Stimulated activated CD8-positive, alpha-beta memory T cell treated with anti-CD3 and anti-CD28 coated beads, Interleukin-12 subunit alpha, Interleukin-12 subunit beta, amount 100 ng/mL, for 4 hours (primary cell): ENCODE measurements at regions not wholly inside any gene's neighbourhood (a gene's known extent, or its start where the extent isn't known, plus 50 kb on each side); places are given as distances from the start of the nearest gene placed in this dataset.

Source experiments
- DNase-seq: peaks from one replicate; pipeline ENCODE4 v3.0.0-alpha.2; 2020; ENCODE audit warnings: low read depth

DNA sequence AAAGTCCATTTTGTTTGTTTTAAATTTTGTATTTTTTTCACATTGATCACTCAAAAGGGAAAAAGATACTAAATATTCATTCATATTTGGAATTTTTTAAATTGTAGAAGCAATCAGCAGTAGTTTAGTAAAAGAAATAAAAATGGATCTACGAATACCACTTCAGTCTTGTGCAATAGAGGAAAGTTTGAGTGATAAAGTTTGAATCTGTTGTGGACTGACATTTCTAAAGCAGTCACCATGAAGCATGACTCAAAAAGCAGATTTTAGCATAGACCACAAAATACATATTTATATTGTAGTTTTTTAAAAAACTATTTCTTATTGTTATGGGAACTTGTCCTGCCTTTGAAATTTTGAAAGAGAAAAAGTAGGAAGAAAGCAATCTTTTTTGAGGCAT is 520.5 kb upstream of the ZEB2 start:
- DNase-seq = no peak

DNA sequence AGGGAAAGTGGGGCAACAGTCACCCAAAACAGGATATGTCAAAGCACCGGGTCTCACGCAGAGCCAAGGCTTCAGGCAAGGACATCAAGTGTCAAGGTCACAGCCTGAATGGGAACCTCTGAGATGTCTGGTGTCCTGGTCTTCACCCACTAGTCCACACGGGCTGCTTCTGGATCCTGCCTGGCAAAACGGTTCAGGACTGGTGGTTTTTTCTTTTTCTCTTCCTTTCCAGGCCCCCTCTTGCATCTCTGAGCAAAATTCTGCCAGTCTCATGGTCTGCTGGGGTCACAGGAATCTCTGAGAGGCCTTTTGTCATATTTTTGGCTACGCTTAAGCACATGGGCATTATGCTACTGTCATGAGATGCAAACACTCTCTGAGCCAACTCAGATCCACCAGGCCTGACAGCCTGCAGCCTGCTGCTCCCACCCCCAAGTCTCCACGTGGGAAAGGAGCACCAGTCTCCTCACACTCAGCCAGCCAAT is 518.2 kb upstream of the ZEB2 start:
- DNase-seq = no peak

DNA sequence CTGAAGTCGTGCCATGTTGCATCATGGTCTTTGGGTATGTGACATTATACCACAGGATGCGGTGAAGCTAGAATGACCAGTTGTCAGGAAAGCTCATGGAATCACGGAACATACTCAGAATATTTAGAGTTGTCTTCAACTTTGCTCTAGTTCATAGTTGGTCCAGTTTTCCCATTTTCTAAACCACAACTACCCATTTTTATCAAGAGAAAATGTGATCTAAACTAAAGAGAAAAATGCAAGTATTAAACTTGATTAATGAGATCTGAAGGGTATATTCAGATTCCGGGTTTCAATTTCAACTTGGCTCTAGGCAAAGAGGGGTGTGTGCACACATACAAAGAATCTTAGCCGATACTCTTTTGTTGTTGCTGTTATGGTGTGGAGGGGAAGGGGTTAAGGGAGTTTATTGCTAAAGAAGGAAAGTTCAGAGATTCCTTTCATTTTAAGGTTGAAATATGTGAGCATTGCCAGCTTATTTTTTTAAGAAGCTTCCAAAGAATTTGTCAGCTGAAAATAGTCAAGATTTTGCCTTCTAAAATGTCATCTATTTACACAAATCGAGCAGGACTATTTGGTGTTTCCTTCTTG is 516.6 kb upstream of the ZEB2 start:
- DNase-seq = no peak

DNA sequence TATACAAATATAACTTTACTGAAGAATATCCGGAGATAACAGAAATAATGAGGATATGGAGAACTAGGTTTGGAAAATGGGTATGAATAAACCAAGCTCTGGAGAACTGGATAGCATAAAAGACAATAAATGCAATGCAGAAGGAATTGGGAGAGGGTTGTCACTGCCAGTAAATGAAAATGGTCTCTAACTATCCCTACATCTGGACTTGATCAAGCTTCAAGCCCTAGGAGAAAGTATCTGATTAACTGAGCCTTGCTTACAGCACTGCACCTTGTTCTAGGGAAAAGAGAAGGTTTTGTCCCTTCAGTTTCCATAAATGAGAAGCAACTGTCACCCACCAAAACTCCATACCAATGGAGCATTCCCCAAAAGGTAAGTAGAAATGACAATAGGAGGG is 514.6 kb upstream of the ZEB2 start:
- no peak for DNase-seq

DNA sequence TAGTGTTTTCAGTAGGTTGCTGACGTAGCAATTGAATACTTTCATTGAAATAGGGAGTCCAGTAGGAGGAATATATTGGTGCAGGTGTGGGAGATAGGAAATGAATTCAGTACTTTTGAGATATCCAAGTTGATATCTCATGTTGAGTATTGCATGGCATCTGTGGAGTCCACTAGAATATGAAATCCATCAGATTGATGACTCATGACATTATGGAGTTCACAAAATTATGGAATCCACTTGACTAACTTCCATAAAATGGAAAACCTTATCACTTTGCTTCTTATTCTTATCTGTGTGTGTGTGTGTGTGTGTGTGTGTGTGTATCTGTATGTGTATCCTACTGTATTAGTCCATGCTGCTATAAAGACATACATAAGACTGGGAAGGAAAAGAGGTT is 513.5 kb upstream of the ZEB2 start:
- no peak for DNase-seq

DNA sequence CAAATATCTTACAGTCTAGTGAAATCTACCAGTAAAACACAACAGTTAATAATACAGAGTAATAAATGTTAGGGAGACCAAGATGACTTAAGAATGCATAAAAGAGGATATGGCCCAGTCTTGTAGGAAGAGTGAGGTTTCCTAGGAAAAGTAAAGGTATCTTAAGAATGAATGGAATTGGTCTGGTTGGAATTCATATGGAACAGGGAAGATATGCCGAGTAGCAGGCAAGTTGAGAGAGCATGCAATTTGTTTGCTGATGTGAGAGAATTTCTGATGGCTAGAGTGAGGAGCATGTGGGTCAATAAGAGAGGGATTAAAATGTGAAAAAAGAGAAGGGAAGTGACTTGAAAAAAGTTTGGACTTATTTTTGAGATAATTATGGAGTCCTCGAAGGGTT is 512.9 kb upstream of the ZEB2 start:
- no peak for DNase-seq

DNA sequence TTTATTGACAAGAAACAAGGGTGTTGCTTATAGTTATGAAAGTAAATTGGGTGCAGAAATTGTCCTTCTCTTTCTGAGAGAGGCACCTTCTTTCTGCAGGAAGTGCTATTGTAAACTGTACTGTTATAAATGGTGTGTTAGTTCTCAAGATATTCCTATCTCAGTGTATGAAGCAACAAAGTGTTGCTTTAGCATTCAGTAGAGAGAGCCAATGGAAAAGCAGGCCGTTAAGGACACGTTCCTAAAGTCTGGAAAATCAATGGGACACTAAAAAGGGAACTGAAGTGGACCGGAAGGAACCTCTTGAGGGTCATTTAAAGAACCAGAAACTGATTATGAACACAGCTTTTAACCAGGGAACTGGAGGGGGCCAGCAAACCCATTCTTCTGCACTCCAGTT is 510.0 kb upstream of the ZEB2 start:
- no peak for DNase-seq

DNA sequence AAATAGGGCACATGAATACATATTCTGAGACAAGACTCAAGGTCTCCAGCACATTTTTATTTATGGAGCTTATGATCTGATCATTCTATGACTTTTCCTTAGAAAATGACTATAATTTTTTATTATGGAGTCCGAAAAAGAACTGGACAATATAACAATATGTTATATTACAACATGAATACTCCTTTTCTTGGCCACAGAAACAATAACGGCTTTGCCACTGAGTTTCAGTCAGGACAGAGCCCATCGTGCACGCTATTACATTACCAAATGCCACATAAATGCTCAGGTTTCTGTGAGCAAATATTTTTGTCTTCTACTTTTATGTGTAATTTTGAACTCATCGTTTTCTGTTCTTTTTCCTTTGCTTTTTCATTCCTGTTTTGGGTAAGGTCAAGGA is 509.2 kb upstream of the ZEB2 start:
- DNase-seq = no peak

DNA sequence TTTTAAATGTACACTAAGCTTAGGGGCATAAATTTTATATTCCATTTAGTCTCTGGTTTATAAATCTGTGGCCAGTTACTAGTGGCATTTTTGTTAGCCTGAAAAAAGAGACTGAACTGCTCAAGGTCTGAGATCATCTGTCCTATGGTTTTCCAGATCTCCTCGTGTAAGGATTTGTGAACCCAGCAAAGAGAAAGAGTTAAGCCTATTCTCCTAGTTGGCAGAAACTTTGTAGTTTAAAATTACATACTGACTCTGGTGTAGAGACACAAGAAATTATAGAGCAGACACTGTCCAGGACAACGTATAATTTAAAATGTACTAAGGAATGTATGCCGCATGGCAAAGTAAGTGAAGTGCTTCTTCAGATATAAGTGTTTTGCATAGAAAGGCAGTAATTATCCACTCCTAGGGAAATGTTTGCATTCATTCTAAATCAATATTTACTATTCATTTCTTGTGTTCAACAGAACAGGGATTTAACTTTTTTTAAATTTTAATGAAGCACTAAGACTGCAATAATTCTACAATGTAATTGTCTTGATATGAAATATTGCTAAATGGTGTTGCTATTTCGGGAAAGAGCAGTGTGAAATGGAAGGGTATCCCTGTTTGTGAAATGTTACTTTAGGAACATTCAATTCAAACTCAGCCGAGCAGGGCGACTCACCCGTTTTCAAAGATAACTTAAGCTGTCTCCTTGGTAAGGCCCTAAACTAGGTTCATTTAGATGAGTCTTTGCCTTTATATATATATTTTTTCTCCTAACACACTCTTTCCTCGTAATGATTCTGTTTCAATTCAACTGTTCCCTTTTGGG is 508.4 kb upstream of the ZEB2 start:
- DNase-seq = no peak

DNA sequence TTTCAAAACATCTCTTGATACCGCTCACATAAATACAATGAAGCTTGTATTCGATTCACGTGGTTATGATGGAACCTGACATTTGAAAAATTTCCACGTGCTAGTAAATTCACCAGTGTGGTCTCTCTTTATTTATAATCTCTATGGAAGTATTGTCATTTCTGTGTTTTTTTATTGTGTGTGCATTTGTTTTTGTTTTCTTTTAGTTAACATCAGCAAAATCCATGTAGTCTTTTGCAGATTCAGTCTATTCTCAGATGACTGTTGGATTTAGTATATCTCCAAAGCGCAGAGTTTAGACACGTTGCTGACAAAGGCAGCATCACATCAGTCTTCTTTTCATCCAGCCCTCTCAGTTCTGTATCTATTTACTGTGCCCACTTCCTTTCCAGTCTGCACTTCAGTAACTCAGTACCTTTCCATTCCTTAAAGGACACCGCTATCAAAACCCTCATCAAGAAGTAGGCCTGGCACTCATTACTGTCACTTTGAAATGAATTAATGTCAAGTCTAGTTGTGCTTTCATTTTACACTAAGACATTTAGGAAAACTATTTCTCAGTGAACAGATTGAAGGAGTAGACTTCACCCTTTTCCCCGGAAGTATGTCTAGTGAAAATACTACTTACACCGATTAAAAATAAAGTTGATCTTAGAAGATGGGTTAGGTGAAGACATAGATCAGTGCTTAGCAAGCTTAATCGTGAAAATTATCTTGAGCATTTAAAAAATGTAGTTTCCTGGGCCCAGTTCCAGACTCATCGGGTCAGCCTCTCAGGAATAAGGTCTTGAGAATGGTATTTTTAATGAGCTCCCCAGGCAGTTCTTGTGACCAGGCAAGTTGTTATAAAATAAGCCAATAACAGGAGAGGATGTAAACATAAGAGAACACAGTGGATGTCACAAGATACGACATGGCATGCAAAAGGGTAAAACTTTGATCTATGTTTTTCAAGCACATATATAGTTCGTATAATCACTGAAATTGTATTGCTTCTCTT is 506.8 kb upstream of the ZEB2 start:
- no peak for DNase-seq

DNA sequence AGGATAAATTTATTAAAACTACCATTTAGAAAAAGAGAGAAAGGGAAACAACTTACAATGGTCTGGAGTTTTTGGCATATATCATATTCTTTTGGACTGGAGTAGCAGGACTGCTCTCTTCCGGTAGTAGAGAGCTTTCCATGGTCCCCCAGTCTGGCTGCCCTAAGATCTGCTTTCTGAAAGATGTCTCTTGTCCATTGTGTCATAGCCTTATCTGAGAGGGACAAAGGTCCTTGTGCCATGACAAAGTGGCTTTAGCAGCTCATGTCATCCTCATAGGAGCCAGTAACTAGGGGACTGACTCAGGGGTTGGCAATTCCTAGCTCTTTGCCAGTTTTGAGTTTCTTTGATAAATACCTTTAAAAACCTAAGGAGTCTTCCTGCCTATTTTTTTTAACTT is 505.5 kb upstream of the ZEB2 start:
- DNase-seq = no peak

DNA sequence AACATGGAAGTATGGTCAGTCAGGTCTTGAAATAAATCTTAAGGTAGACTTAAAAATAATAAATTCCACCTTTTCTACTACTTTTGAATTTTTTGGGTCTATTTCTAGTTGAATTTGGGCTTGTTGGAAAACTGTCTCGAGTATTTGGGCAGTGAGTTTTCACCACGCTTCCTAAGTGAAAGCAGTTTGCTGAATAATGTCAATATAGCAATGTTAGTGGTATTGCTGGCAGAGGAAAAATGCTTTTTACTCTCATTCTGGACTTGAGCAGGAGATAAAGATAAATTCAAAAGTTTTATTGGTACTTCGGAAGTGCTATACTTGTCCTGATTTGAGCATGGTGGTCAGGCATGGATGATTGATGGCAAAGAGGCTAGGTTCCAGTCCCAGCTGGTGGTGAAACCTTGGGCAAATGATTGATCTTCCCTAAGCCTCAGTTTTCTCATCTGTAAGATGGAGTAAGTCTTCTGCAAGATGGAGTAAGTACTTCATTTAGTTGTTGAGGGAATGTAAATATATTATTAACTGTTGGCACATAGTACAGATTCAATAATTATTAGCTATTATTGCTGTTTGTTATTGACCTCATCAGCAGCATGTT is 503.5 kb upstream of the ZEB2 start:
- no peak for DNase-seq

DNA sequence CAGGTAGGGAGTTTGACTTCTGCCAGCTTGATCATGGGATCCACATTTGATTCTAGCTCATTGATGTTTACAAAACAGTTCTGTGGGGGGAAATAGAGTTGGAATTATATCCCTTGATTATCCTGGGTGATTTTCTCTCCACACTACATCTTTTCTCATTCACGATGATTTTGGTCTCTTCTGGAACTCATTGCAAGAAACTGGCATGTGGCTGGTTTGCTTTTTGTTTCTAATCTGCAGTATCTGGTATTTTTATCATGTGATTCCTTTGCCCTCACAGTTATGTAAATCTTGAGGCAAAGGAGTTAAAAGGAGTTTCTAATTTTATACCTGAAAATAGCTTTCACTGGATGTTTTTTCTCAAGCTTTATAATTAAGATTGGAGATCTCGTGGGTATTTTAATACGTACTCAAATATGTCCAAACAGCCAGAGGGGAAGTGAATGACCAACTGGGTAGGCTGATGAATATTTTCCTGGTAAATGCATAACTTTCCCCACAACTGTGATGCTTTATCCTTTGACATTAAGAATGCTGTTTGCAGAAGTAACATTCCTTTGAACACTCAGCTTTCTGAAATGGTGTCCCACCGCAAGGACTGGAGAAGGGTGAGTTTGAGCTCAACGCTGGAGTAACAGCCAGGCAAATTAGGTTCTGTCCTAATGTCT is 502.9 kb upstream of the ZEB2 start:
- no peak for DNase-seq

DNA sequence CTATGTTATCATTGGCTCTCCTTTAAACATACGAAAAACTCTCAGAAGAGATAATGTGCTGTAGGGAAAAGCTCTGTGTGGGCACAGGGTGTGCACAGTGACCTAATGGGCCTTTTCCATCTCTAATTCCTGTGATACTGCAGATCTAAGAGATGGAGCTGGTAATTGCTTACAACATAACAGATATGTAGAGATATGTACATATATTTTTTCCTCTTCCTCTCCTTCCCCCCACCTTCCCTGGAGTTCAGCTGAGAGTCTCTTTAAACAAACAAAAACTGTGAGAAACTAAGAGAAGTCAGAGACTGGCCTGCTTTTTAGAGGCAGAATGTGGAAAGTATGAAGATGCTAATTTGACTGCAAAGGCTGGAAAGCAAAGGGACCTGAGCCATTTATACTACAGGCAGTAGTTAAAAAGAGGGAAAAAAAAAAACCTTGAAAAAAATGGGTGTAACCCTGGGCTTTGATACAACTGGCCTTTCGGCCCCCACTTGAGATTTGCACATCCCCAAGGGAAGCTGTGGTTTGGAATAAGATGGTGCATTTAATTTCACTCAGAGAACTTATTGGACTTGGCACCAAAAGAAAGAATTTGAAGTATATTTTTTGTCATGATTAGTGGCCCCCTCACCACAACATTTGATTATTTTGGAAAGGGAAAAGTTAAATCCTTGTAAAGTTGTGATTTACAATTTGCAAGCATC is 502.2 kb upstream of the ZEB2 start:
- DNase-seq = no peak

DNA sequence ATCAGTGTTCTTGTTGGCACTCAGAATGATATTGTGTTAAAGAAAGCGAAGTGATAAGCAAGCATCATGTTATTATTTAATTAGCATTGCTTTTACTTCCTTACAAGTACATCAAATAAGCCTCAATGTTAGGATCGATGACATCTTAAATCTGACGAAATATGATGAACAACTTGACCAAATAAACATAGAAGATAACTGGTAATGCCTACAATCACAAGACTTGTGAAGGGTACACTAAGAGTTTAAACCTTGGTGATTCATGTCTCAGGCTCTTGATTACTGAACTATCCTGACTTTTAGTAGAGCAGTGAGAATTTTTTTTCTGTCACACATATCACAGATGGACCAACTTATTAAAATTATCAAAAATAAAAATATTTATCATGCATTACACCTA is 500.8 kb upstream of the ZEB2 start:
- DNase-seq = no peak

DNA sequence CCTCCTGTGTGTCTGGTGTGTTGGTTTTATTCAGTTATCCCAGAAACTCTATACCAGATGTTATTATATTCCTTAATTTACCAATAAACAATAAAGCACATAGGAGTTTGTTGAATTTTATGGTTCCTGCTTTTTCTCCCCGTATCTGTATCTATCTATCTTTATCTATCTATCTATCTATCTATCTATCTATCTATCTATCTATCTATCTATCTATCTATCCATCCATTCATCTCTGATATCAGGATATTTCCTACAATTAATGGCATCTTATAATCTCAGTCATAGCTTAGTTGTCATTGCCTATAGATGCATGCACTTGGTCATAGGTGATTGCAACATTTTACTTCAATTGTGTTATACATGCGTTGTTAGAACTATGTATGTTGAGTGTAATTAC is 500.2 kb upstream of the ZEB2 start:
- no peak for DNase-seq

DNA sequence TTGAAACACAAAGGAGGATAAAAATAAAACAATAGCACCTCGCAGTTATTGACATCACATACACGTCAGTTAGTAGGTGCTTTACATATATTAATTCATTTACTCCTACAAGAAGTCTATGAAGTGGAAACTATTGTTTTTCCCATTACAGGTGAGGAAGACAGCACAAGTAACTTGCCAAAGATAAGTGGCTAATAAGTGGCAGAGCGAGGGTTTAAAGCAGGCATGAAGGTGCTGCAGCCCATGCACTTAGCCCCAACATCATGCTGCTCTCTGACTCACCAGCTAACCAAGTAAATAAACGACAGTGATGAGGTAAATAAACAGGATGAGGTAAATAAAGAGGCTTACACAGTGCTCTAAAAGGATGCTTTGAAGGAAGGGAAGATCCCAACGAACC is 498.6 kb upstream of the ZEB2 start:
- DNase-seq = no peak

DNA sequence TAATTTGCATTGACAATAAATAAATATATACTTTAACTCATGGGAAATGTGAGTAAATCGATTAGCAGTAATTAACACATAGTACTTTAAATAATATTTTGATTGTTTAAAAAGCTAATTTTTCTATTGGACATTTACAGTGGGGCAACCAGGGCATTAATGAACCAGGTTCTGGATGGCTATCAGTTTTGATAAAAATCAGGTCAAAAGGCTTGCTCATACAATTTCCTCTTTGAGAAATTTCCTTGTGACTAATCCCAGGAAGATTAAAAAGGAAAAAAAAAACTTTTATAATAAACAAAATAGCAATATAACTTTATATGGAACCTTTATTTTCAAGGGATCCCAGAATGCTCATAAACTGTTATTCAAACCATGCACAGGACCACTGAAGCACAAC is 497.2 kb upstream of the ZEB2 start:
- DNase-seq = no peak

DNA sequence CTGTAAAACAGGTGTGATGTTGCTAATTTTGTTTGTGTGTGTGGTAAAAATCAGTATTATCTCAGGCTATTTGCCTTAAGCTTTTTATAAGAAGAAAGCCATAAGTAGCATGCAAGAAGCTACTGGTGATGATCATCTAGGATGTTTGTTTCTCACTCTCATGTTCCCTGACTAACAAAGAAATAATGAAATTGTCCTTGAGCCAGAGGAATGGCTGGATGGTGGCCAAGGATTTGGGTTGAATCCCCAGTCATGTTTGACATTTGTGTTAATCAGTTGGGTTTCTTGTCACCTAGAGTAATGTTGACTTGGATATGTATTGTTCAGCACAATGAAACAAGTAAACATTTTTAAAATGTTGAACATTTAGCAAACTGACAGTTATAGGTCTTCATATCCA is 496.8 kb upstream of the ZEB2 start:
- no peak for DNase-seq

DNA sequence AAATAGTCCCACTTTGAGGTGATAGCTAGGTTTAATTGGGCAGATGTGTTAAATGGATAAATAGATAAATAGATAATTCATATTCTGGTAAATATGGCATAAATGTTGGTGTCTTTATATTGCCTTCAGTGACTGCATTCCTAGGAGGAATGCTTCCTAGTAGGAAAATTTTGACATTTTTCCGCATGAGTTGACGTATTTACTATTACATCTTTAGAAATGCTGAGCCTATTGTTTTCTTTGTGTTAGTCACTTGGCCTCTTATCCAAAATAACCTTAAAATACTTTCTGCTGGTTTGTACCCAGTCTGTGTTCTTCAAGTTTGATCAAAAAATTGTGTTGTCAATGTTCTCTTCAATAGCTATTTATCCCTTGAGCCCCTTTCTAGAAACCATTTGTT is 495.6 kb upstream of the ZEB2 start:
- no peak for DNase-seq

DNA sequence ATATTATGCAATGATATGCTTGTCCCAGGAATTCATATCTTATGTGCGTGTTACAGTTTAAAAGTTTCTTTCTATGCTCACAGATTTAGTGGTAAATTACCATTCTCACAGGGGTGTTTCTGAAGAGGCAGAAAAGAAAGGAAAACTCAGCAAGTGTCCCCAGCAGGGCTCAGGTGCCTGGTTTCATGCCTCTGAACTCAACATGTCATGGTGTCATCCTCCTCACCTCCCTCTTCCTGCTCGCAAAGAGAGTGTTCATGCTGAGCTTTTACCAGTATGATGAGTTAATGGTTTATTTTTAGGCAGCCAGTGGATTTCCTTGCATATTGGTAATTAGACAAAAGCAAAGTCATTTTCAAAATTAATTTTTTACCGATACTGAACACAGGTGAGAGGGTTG is 492.9 kb upstream of the ZEB2 start:
- no peak for DNase-seq
